ENCODE measurements at regions not wholly inside any gene's neighbourhood (a gene's known extent, or its start where the extent isn't known, plus 50 kb on each side); places are given as distances from the start of the nearest gene placed in this dataset.
A peak's percentile ranks its signal among the peaks of the same experiment; 100 is the strongest.
"Not testable (repeated sequence)": the region's sequence is repeated elsewhere in the genome, so short reads cannot be mapped to it uniquely, and the experiment has no call there.

- no peaks in the 10 kb centered on the region for H3K27me3 ChIP-seq (ENCODE audit: control insufficient read depth, insufficient read depth, low read length)
- no peaks in the 10 kb centered on the region for H3K36me3 ChIP-seq (replicated peaks; ENCODE audit: control insufficient read depth, insufficient read depth, low read length)
- DNase-seq: no peak
- H3K4me3 ChIP-seq (ENCODE audit: insufficient read depth, low read depth, low read length): no peak overlapping the region
These were observed 392.8 kb downstream of the SEC23A start for GRCh38 chr14:38710196-38710595.

GRCh38 chr14:38705220-38705619 is 397.8 kb downstream of the SEC23A start:
- Histone ChIP-seq H3K4me3 (ENCODE audit: insufficient read depth, low read depth, low read length) (no peak overlapping the region), H3K27me3 (ENCODE audit: control insufficient read depth, insufficient read depth, low read length) (no peaks in the 10 kb centered on the region), H3K36me3 (replicated peaks; ENCODE audit: control insufficient read depth, insufficient read depth, low read length) (no peaks in the 10 kb centered on the region)
- no peak for DNase-seq

- Histone ChIP-seq H3K36me3 (replicated peaks; ENCODE audit: control insufficient read depth, insufficient read depth, low read length) (no peaks in the 10 kb centered on the region), H3K27me3 (ENCODE audit: control insufficient read depth, insufficient read depth, low read length) (no peaks in the 10 kb centered on the region), H3K4me3 (ENCODE audit: insufficient read depth, low read depth, low read length) (no peak overlapping the region)
- no peak for DNase-seq
These were observed 398.8 kb downstream of the SEC23A start for GRCh38 chr14:38704220-38704619.

GRCh38 chr14:38696925-38697324 is 406.1 kb downstream of the SEC23A start:
- no peaks in the 10 kb centered on the region for H3K36me3 ChIP-seq (replicated peaks; ENCODE audit: control insufficient read depth, insufficient read depth, low read length)
- H3K27me3 ChIP-seq (ENCODE audit: control insufficient read depth, insufficient read depth, low read length): no peaks in the 10 kb centered on the region
- H3K4me3 ChIP-seq (ENCODE audit: insufficient read depth, low read depth, low read length): no peak overlapping the region
- no peak for DNase-seq

GRCh38 chr14:38693423-38693822 is 409.6 kb downstream of the SEC23A start:
- no peak overlapping the region for H3K4me3 ChIP-seq (ENCODE audit: insufficient read depth, low read depth, low read length)
- no peaks in the 10 kb centered on the region for H3K27me3 ChIP-seq (ENCODE audit: control insufficient read depth, insufficient read depth, low read length)
- no peaks in the 10 kb centered on the region for H3K36me3 ChIP-seq (replicated peaks; ENCODE audit: control insufficient read depth, insufficient read depth, low read length)
- DNase-seq: no peak

- DNase-seq: no peak
- no peaks in the 10 kb centered on the region for H3K36me3 ChIP-seq (replicated peaks; ENCODE audit: control insufficient read depth, insufficient read depth, low read length)
- H3K4me3 ChIP-seq (ENCODE audit: insufficient read depth, low read depth, low read length): no peak overlapping the region
- H3K27me3 ChIP-seq (ENCODE audit: control insufficient read depth, insufficient read depth, low read length): no peaks in the 10 kb centered on the region
These were observed 413.1 kb upstream of the CLEC14A start for GRCh38 chr14:38669027-38669426.

GRCh38 chr14:38663382-38663781 is 407.5 kb upstream of the CLEC14A start:
- Histone ChIP-seq H3K4me3 (ENCODE audit: insufficient read depth, low read depth, low read length) (no peak overlapping the region), H3K27me3 (ENCODE audit: control insufficient read depth, insufficient read depth, low read length) (no peaks in the 10 kb centered on the region), H3K36me3 (replicated peaks; ENCODE audit: control insufficient read depth, insufficient read depth, low read length) (no peaks in the 10 kb centered on the region)
- no peak for DNase-seq

GRCh38 chr14:38662781-38663180 is 406.9 kb upstream of the CLEC14A start:
- no peaks in the 10 kb centered on the region for H3K27me3 ChIP-seq (ENCODE audit: control insufficient read depth, insufficient read depth, low read length)
- no peak overlapping the region for H3K4me3 ChIP-seq (ENCODE audit: insufficient read depth, low read depth, low read length)
- H3K36me3 ChIP-seq (replicated peaks; ENCODE audit: control insufficient read depth, insufficient read depth, low read length): no peaks in the 10 kb centered on the region
- no peak for DNase-seq

GRCh38 chr14:38646391-38646790 is 390.5 kb upstream of the CLEC14A start:
- no peak for DNase-seq
- H3K27me3 ChIP-seq (ENCODE audit: control insufficient read depth, insufficient read depth, low read length): no peaks in the 10 kb centered on the region
- H3K36me3 ChIP-seq (replicated peaks; ENCODE audit: control insufficient read depth, insufficient read depth, low read length): no peaks in the 10 kb centered on the region
- no peak overlapping the region for H3K4me3 ChIP-seq (ENCODE audit: insufficient read depth, low read depth, low read length)

- not testable (repeated sequence) for H3K36me3 ChIP-seq (replicated peaks; ENCODE audit: control insufficient read depth, insufficient read depth, low read length); DNase-seq; H3K27me3 ChIP-seq (ENCODE audit: control insufficient read depth, insufficient read depth, low read length); H3K4me3 ChIP-seq (ENCODE audit: insufficient read depth, low read depth, low read length)
These were observed 379.0 kb upstream of the CLEC14A start for GRCh38 chr14:38634913-38635312.

- Histone ChIP-seq H3K36me3 (replicated peaks; ENCODE audit: control insufficient read depth, insufficient read depth, low read length) (no peaks in the 10 kb centered on the region), H3K27me3 (ENCODE audit: control insufficient read depth, insufficient read depth, low read length) (no peaks in the 10 kb centered on the region), H3K4me3 (ENCODE audit: insufficient read depth, low read depth, low read length) (no peak overlapping the region)
- DNase-seq: no peak
These were observed 373.5 kb upstream of the CLEC14A start for GRCh38 chr14:38629412-38629811.

GRCh38 chr14:38627163-38627562 is 371.3 kb upstream of the CLEC14A start:
- no peaks in the 10 kb centered on the region for H3K27me3 ChIP-seq (ENCODE audit: control insufficient read depth, insufficient read depth, low read length)
- DNase-seq: no peak
- no peak overlapping the region for H3K4me3 ChIP-seq (ENCODE audit: insufficient read depth, low read depth, low read length)
- no peaks in the 10 kb centered on the region for H3K36me3 ChIP-seq (replicated peaks; ENCODE audit: control insufficient read depth, insufficient read depth, low read length)

- no peaks in the 10 kb centered on the region for H3K27me3 ChIP-seq (ENCODE audit: control insufficient read depth, insufficient read depth, low read length)
- DNase-seq: no peak
- H3K4me3 ChIP-seq (ENCODE audit: insufficient read depth, low read depth, low read length): no peak overlapping the region
- H3K36me3 ChIP-seq (replicated peaks; ENCODE audit: control insufficient read depth, insufficient read depth, low read length): no peaks in the 10 kb centered on the region
These were observed 367.8 kb upstream of the CLEC14A start for GRCh38 chr14:38623661-38624060.

GRCh38 chr14:38618514-38618913 is 362.6 kb upstream of the CLEC14A start:
- no peak for DNase-seq
- H3K4me3 ChIP-seq (ENCODE audit: insufficient read depth, low read depth, low read length): no peak overlapping the region
- H3K36me3 ChIP-seq (replicated peaks; ENCODE audit: control insufficient read depth, insufficient read depth, low read length): no peaks in the 10 kb centered on the region
- H3K27me3 ChIP-seq (ENCODE audit: control insufficient read depth, insufficient read depth, low read length): no peaks in the 10 kb centered on the region

- DNase-seq: no peak
- Histone ChIP-seq H3K27me3 (ENCODE audit: control insufficient read depth, insufficient read depth, low read length) (no peaks in the 10 kb centered on the region), H3K4me3 (ENCODE audit: insufficient read depth, low read depth, low read length) (no peak overlapping the region), H3K36me3 (replicated peaks; ENCODE audit: control insufficient read depth, insufficient read depth, low read length) (no peaks in the 10 kb centered on the region)
These were observed 361.1 kb upstream of the CLEC14A start for GRCh38 chr14:38616959-38617358.

- peak; percentile 13 for DNase-seq
- H3K4me3 ChIP-seq (ENCODE audit: insufficient read depth, low read depth, low read length): no peak overlapping the region
- no peaks in the 10 kb centered on the region; the same call in 1 of the 2 replicates for H3K27me3 ChIP-seq (ENCODE audit: control insufficient read depth, insufficient read depth, low read length)
- H3K36me3 ChIP-seq (replicated peaks; ENCODE audit: control insufficient read depth, insufficient read depth, low read length): no peaks in the 10 kb centered on the region
These were observed 356.0 kb upstream of the CLEC14A start for GRCh38 chr14:38611928-38612327.
